HCT116 (cell line): ENCODE measurements at regions not wholly inside any gene's neighbourhood (a gene's known extent, or its start where the extent isn't known, plus 50 kb on each side); places are given as distances from the start of the nearest gene placed in this dataset.

Experiments used
- ATAC-seq: fragments of 200-7000 bp; cut with Tn5 transposase; 2 replicates; pipeline ENCODE4 v1.9.1; 2020; ENCODE audit warnings: mild to moderate bottlenecking, moderate library complexity
- BruUV-seq: library from RNA; stranded (reverse); fragments of 400-500 nt; replicated peaks from 2 replicates; lab custom pipeline; 2021; lab: Mats Ljungman, UMichigan
- CTCF ChIA-PET: fragments of 300-600 bp; sonication (Branson Sonifier 250); formaldehyde crosslinking; loops from one replicate; lab custom pipeline; 2021; ENCODE audit warnings: antibody characterized with exemption; lab: Charles Lee
- POLR2A ChIA-PET: fragments of 300-600, 350-600 bp; sonication (Branson Sonifier 250); formaldehyde crosslinking; loops from one replicate; lab custom pipeline; 2021; ENCODE audit warnings: antibody characterized with exemption; lab: Charles Lee
- RAD21 ChIA-PET, 2 experiments: fragments of 300-600 bp; sonication (Branson Sonifier 250); formaldehyde crosslinking; loops; one replicate each; lab custom pipeline; 2023; ENCODE audit warnings: low total read pairs in 2 of 2; ENCODE audit not compliant: uncharacterized antibody in 2 of 2, unreplicated experiment in 2 of 2, low non-redundant PET in 1 of 2; lab: Charles Lee
- DNase-seq: peaks from one replicate; pipeline ENCODE4 v3.0.0-alpha.2; 2010; ENCODE audit warnings: low read depth, low spot score
- H2AFZ ChIP-seq: fragments of 200-600 bp; shearing (Covaris generic), sonication (generic); 2 replicates; pipeline ENCODE4 v1.6.1; 2017; ENCODE audit warnings: low read depth, mixed run types, mixed read lengths, antibody characterized with exemption, low read length; ENCODE audit not compliant: poor library complexity, severe bottlenecking
- H3K27ac ChIP-seq: 2 replicates; pipeline ENCODE4 v1.5.1; 2012; ENCODE audit warnings: low read depth, low read length
- H3K27me3 ChIP-seq: fragments of 200-600 bp; sonication (generic); 2 replicates; pipeline ENCODE4 v1.6.1; 2016; ENCODE audit warnings: mixed run types, low read length, mixed read lengths; ENCODE audit not compliant: insufficient read depth
- H3K36me3 ChIP-seq, 2 experiments: fragments of 200-500 bp in 1 of 2; fragments of 200-600 bp in 1 of 2; sonication (Bioruptor generic) in 1 of 2; sonication (generic) in 1 of 2; 2 replicates each; pipeline versions ENCODE4 v1.5.1 to v1.6.1; 2014 to 2016; ENCODE audit warnings: low read length in 2 of 2, inconsistent platforms in 1 of 2, mixed read lengths in 1 of 2, mixed run types in 1 of 2; ENCODE audit not compliant: insufficient read depth in 2 of 2, control insufficient read depth in 1 of 2
- H3K4me1 ChIP-seq, 2 experiments: fragments of 200-600 bp in 1 of 2; sonication (generic) in 1 of 2; 2 replicates each; pipeline versions ENCODE4 v1.5.1 to v1.6.1; 2012 to 2017; ENCODE audit warnings: low read length in 2 of 2, inconsistent platforms in 1 of 2, mild to moderate bottlenecking in 1 of 2, mixed read lengths in 1 of 2, mixed run types in 1 of 2, moderate library complexity in 1 of 2; ENCODE audit not compliant: insufficient read depth in 2 of 2, control insufficient read depth in 1 of 2
- H3K4me2 ChIP-seq: fragments of 200-600 bp; sonication (generic); 2 replicates; pipeline ENCODE4 v1.6.1; 2017; ENCODE audit warnings: mixed run types, low read length, mixed read lengths
- H3K4me3 ChIP-seq, 2 experiments: fragments of 200-600 bp in 1 of 2; sonication (generic) in 1 of 2; replicated peaks in 1 of 2; 2 replicates each; pipeline ENCODE4 v1.5.1; 2011 to 2016; ENCODE audit warnings: low read length in 2 of 2, control low read depth in 1 of 2, low read depth in 1 of 2, mild to moderate bottlenecking in 1 of 2, mixed read lengths in 1 of 2, mixed run types in 1 of 2
- H3K79me2 ChIP-seq: fragments of 200-600 bp; sonication (generic); 2 replicates; pipeline ENCODE4 v1.6.1; 2017; ENCODE audit warnings: mild to moderate bottlenecking, mixed run types, low read length, moderate library complexity, mixed read lengths; ENCODE audit not compliant: insufficient read depth
- H3K9ac ChIP-seq: fragments of 200-600 bp; sonication (generic); 2 replicates; pipeline ENCODE4 v1.6.1; 2016; ENCODE audit warnings: low read length, mixed read lengths
- H3K9me2 ChIP-seq: fragments of 200-600 bp; sonication (generic), shearing (Covaris generic); 2 replicates; pipeline ENCODE4 v1.6.1; 2017; ENCODE audit warnings: mixed run types, mild to moderate bottlenecking, moderate library complexity; ENCODE audit not compliant: insufficient read depth
- H3K9me3 ChIP-seq, 2 experiments: fragments of 200-500 bp in 1 of 2; fragments of 200-600 bp in 1 of 2; sonication (Bioruptor generic) in 1 of 2; sonication (generic) in 1 of 2; 2 replicates each; pipeline ENCODE4 v1.6.1; 2014 to 2017; ENCODE audit warnings: low read length in 2 of 2, mixed read lengths in 2 of 2, inconsistent platforms in 1 of 2, low read depth in 1 of 2, mild to moderate bottlenecking in 1 of 2, mixed run types in 1 of 2, moderate library complexity in 1 of 2; ENCODE audit not compliant: control insufficient read depth in 1 of 2, insufficient read depth in 1 of 2
- H4K20me1 ChIP-seq: fragments of 200-600 bp; sonication (generic), shearing (Covaris generic); 2 replicates; pipeline ENCODE4 v1.6.1; 2017; ENCODE audit warnings: mixed run types, mild to moderate bottlenecking, moderate library complexity; ENCODE audit not compliant: insufficient read depth
- CEBPB ChIP-seq: IDR thresholded peaks from 2 replicates; pipeline ENCODE4 v1.6.1; 2012; ENCODE audit warnings: low read depth
- EGR1 ChIP-seq: IDR thresholded peaks from 2 replicates; pipeline ENCODE4 v1.6.1; 2012; ENCODE audit warnings: low read depth
- EZH2 ChIP-seq: fragments of 200-600 bp; sonication (generic); IDR thresholded peaks from 2 replicates; pipeline ENCODE4 v1.6.1; 2017; ENCODE audit warnings: antibody characterized with exemption, mixed run types
- FOSL1 ChIP-seq: IDR thresholded peaks from 2 replicates; pipeline ENCODE4 v1.6.1; 2012; ENCODE audit warnings: low read depth
- JUND ChIP-seq: IDR thresholded peaks from 2 replicates; pipeline ENCODE4 v1.6.1; 2012
- POLR2A ChIP-seq: IDR thresholded peaks from 2 replicates; pipeline ENCODE4 v1.7.0; 2011; ENCODE audit warnings: borderline replicate concordance; ENCODE audit not compliant: insufficient read depth, insufficient read length; ENCODE audit errors: extremely low read depth
- POLR2AphosphoS5 ChIP-seq: IDR thresholded peaks from 2 replicates; pipeline ENCODE4 v1.6.1; 2011; ENCODE audit warnings: mild to moderate bottlenecking, low read depth, low read length, moderate library complexity
- RAD21 ChIP-seq: IDR thresholded peaks from 2 replicates; pipeline ENCODE4 v1.6.1; 2012; ENCODE audit warnings: low read depth, mild to moderate bottlenecking
- SIN3A ChIP-seq: IDR thresholded peaks from 2 replicates; pipeline ENCODE4 v1.6.1; 2012; ENCODE audit warnings: low read depth
- SRF ChIP-seq: IDR thresholded peaks from 2 replicates; pipeline ENCODE4 v1.6.1; 2012; ENCODE audit warnings: low read depth
- TCF7L2 ChIP-seq: IDR thresholded peaks from 2 replicates; pipeline ENCODE4 v1.7.0; 2011; ENCODE audit warnings: borderline replicate concordance, inconsistent platforms; ENCODE audit not compliant: insufficient read depth, insufficient read length; ENCODE audit errors: extremely low read depth
- ZFX ChIP-seq: fragments of 450-650 bp; IDR thresholded peaks from 2 replicates; pipeline ENCODE4 v1.6.1; 2017
- ZNF274 ChIP-seq: fragments of 200-500 bp; sonication (Bioruptor generic); IDR thresholded peaks from 2 replicates; pipeline ENCODE4 v1.6.1; 2014; ENCODE audit warnings: mild to moderate bottlenecking, low read depth, low read length, inconsistent platforms
- intact Hi-C: fragments of 100-400 bp; cut with micrococcal nuclease; formaldehyde crosslinking; loops from 2 replicates; pipeline ENCODE4 v1.10.0; 2022
- TF ChIP-seq, protein P1 (sequence below): IDR thresholded peaks from 2 replicates; pipeline ENCODE4 v1.6.1; 2012
- TF ChIP-seq, protein P2 (sequence below): IDR thresholded peaks from 2 replicates; pipeline ENCODE4 v1.6.1; 2012; ENCODE audit warnings: low read depth

DNA sequence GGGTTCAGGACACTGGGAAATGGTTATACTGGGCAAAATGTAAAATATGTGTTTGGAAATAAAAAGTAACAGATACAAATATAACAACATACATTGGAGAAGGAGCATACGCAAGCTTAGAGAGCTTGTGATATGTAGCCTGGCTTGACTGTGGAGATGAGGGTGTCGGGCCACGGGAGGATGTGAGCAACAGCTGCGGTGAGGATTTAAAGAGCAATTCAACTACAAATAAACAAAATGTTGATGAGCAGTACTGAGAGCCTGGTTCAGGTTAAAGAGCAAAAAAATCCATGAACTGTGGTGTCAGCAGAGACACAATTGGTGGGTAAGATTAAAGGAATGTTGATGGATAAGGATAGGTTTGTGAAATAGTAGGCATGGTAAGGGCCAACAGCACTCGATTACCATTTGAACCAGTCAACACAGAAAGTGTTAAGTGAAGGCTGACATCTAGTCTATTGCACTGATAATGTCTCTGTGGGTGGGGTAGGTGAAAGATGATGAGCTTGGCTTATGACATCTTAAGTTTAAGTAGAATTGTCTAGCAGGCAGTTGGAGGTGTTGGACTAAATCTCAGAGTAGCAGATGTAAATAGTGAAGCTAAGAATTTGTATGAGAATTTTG, 723.2 kb downstream of the EPM2A start:
- DNase-seq (no peak), ATAC-seq (no peak)
- no peak overlapping the region for H3K4me3 ChIP-seq
- H3K9me2 ChIP-seq = no peaks in the 10 kb centered on the region
- H3K79me2 ChIP-seq = no peaks in the 10 kb centered on the region
- TF ChIP-seq ZNF274 (no peak), EZH2 (no peak), RAD21 (no peak), CEBPB (no peak)
- TF ChIP-seq, protein P1, sequence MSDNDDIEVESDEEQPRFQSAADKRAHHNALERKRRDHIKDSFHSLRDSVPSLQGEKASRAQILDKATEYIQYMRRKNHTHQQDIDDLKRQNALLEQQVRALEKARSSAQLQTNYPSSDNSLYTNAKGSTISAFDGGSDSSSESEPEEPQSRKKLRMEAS = no peak
- ChIA-PET POLR2A (no interaction called here), CTCF (no interaction called here), RAD21 (no interaction called here)
- H3K4me1 ChIP-seq = peaks cover 8 to 29% of the 10 kb centered on the region in 2 experiments
- H3K36me3 ChIP-seq = no peaks in the 10 kb centered on the region
- H3K27ac ChIP-seq = no peak overlapping the region
- no peak overlapping the region for H3K9ac ChIP-seq
- H3K27me3 ChIP-seq = no peaks in the 10 kb centered on the region
- H2AFZ ChIP-seq = peak overlapping the region; percentile 10
- intact Hi-C loops = no loop called here
- H3K9me3 ChIP-seq = no peaks in the 10 kb centered on the region
- no peaks in the 10 kb centered on the region for H4K20me1 ChIP-seq
- BruUV-seq = no TSS peak
- H3K4me2 ChIP-seq = no peak overlapping the region

DNA sequence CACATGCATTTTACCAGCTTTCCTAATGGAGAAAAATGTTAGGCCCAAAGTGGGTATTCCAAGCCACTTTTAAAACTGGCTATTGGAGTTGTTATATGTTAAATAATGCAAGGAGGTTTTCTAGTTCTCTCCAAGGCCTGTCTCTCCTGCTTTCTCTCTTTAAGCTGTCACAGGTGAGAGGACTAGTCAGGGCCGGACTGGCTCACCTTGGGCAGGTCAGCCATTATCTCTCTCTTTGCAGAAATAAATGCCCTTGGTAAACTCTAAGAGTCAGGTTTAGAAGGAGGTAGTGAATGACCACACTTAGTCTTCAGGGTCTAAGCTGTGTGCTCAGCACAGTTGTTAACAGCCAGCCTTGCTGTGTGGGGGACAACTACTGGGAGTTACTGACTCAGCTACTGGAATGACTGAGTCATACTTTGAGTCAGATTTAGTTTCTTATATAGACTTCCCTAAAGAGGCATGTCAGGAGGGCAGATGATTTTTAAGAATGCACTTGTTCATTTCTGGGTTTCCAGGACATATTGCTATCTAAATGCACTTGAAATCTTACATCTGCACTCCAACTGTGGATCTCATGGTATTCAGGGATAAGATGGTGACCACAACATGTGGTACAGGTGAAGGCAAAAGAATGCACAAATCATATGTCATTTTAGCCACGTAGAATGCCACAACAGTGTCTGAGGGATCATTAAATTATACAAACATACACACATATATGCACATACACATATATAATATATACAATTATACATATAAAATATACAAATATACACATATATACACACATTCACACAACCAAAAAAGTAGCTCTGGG, 719.4 kb downstream of the EPM2A start:
- ATAC-seq (peak; percentile 97), DNase-seq (peak; percentile 86)
- Histone ChIP-seq H3K9ac (peak overlapping the region; percentile 64), H3K27ac (peak overlapping the region; percentile 63; the same call in 1 of the 2 replicates), H3K9me3 (no peaks in the 10 kb centered on the region), H3K27me3 (no peaks in the 10 kb centered on the region), H3K4me2 (peak overlapping the region; percentile 79), H3K9me2 (no peaks in the 10 kb centered on the region), H3K4me3 (peak overlapping the region in 1 of 2 experiments; percentile 31; a peak in 2 of 4 replicates), H3K36me3 (no peaks in the 10 kb centered on the region), H3K79me2 (no peaks in the 10 kb centered on the region), H4K20me1 (no peaks in the 10 kb centered on the region), H2AFZ (no peak overlapping the region), H3K4me1 (peaks cover 8 to 41% of the 10 kb centered on the region in 2 experiments)
- intact Hi-C loops = no loop called here
- CTCF ChIA-PET = interaction anchor here (1.0 kb wide), 1 partner anchor 26 kb away, joined by 5 read pairs; no protein-coding TSS in a partner anchor
- RAD21 ChIA-PET = no interaction called here
- POLR2A ChIA-PET = interaction anchor here (1.2 kb wide), 1 partner anchor 39 kb away, joined by 3 read pairs; no protein-coding TSS in a partner anchor
- BruUV-seq = no TSS peak
- TF ChIP-seq RAD21 = peak; percentile 29; the same call in 1 of the 2 replicates
- peak; percentile 62; the same call in 1 of the 2 replicates for TF ChIP-seq SIN3A
- TF ChIP-seq POLR2AphosphoS5 = peak; percentile 75
- no peak for TF ChIP-seq ZNF274
- TF ChIP-seq SRF = peak; percentile 91
- TF ChIP-seq, protein P1 = peak; percentile 66
- TF ChIP-seq JUND = peak; percentile 99
- TF ChIP-seq POLR2A = no peak
- TF ChIP-seq, protein P2, sequence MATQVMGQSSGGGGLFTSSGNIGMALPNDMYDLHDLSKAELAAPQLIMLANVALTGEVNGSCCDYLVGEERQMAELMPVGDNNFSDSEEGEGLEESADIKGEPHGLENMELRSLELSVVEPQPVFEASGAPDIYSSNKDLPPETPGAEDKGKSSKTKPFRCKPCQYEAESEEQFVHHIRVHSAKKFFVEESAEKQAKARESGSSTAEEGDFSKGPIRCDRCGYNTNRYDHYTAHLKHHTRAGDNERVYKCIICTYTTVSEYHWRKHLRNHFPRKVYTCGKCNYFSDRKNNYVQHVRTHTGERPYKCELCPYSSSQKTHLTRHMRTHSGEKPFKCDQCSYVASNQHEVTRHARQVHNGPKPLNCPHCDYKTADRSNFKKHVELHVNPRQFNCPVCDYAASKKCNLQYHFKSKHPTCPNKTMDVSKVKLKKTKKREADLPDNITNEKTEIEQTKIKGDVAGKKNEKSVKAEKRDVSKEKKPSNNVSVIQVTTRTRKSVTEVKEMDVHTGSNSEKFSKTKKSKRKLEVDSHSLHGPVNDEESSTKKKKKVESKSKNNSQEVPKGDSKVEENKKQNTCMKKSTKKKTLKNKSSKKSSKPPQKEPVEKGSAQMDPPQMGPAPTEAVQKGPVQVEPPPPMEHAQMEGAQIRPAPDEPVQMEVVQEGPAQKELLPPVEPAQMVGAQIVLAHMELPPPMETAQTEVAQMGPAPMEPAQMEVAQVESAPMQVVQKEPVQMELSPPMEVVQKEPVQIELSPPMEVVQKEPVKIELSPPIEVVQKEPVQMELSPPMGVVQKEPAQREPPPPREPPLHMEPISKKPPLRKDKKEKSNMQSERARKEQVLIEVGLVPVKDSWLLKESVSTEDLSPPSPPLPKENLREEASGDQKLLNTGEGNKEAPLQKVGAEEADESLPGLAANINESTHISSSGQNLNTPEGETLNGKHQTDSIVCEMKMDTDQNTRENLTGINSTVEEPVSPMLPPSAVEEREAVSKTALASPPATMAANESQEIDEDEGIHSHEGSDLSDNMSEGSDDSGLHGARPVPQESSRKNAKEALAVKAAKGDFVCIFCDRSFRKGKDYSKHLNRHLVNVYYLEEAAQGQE = no peak
- TF ChIP-seq CEBPB = peak; percentile 52
- no peak for TF ChIP-seq ZFX
- TF ChIP-seq FOSL1 = peak; percentile 100
- peak; percentile 65 for TF ChIP-seq EGR1
- TF ChIP-seq EZH2 = no peak
- no peak for TF ChIP-seq TCF7L2
